K562 (cell line): ENCODE measurements at regions not wholly inside any gene's neighbourhood (a gene's known extent, or its start where the extent isn't known, plus 50 kb on each side); places are given as distances from the start of the nearest gene placed in this dataset.

ENCODE experiments used
- BHLHE40 ChIP-seq: IDR thresholded peaks from 2 replicates; pipeline ENCODE4 v1.6.1; 2011; ENCODE audit warnings: low read length, improper control_type of control experiment
- JUN ChIP-seq, 2 experiments: sonication (generic) in 1 of 2; formaldehyde crosslinking in 1 of 2; IDR thresholded peaks; 2 replicates each; pipeline versions ENCODE4 v1.6.1 to v1.8.0; 2012 to 2022; ENCODE audit warnings: borderline replicate concordance in 2 of 2, mild to moderate bottlenecking in 2 of 2, improper control_type of control experiment in 1 of 2, low read depth in 1 of 2, low read length in 1 of 2, missing genetic modification reagents in 1 of 2
- ZBTB26 ChIP-seq: fragments of 450-650 bp; formaldehyde crosslinking; IDR thresholded peaks from 2 replicates; pipeline ENCODE4 v1.4.0; 2022; ENCODE audit warnings: missing genetic modification characterization
- ZBTB33 ChIP-seq: sonication (generic); formaldehyde crosslinking; IDR thresholded peaks from 2 replicates; pipeline ENCODE4 v1.8.1; 2023; ENCODE audit warnings: mild to moderate bottlenecking, missing genetic modification reagents

GRCh38 chr2:51612387-51612786 lies 580.5 kb upstream of the NRXN1 start:
- no peak for TF ChIP-seq JUN (IDR thresholded peaks at IDR 0.05; ENCODE audit: borderline replicate concordance, low read depth, low read length)
- TF ChIP-seq JUN (CRISPR knock-in tag; IDR thresholded peaks at IDR 0.05; ENCODE audit: borderline replicate concordance): no peak
- TF ChIP-seq ZBTB26 (CRISPR knock-in tag): no peak
- no peak for TF ChIP-seq BHLHE40
- no peak for TF ChIP-seq ZBTB33 (CRISPR knock-in tag)
